ENCODE measurements at regions not wholly inside any gene's neighbourhood (a gene's known extent, or its start where the extent isn't known, plus 50 kb on each side); places are given as distances from the start of the nearest gene placed in this dataset.

DNA sequence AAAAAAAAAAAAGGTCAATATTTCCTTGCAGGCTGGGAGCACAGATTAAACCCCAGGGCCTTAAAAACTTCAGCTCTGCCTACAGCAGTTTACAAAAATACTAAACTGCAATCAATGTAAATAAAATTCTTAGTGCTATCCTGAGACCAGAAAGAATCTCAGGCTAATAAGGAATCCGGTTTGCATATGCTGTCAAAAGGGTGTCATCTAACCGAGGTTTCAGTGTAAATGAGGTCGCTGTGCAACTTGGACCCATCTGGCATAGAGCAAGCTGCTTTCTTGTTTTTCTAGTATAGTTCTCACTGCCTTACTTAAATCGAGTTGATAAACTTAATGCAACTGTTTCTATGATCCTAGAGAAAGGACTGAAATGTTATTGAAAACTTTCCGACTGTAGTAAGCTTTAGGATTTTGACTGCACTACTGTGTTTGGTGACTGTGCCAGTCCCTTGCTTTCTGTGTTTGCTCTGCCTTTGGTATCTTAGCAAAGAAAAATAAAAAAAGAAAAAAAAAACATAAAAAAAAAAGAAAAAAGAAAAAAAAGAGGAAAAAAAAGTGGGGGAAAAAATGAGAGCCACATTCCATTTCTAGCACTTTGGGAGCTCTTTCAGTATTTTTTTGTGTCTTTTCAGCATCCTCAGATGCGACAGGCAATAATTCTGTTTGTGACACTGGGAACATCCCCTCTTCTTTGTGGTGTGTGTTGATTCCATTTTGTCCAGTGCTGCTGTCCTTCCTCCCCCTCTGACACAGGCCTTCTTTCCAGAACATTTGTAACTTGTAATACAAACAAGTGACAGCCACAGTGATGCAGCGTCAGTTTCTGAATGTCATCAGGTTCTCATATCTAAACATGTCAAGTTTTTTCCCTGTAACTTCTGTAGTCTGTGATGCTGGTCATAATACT is 340.5 kb downstream of the ZNF536 start:
- intact Hi-C loops (cut with micrococcal nuclease): no loop called here
- DNase-seq: no peak
- no peak for ATAC-seq

DNA sequence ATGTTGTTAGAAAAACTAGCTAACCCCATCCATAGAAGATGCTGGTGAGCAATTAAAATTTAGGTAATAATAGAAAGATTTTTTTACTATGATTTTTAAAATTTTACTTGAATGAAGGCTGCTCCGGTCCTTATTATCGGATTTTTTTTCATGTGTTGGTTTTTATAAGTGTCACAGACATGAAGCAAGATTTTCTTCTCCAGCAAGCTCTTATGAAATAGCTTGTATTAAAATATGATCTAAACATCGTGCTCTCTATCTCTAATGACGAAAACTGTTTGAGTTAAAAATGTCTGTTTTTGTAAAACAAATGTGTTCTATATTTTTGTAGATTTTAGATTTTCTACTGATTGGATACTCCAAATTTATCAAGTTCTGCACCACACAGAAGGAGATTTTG is 339.6 kb downstream of the ZNF536 start:
- DNase-seq (no peak), ATAC-seq (no peak)
- intact Hi-C loops (cut with micrococcal nuclease): no loop called here

DNA sequence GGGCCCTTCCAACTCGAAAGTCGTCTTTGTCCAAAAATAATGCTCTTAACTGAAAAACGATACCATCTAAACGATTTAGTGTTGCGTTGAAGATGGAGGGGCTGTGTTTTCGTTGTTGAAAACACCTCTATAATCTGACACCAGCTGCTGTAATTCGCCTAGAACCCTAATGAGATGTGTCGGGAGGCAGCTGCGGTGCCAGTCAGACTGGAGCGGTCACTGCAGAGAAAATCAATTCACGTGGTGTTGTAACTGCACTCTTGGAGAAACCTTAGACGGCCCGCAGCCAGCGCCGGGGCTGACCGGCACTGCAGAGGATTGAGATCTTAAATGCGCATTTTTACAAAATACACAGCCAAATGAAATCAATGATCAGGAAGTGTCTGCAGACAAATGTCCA is 339.1 kb downstream of the ZNF536 start:
- intact Hi-C loops (cut with micrococcal nuclease): no loop called here
- DNase-seq (no peak), ATAC-seq (no peak)

DNA sequence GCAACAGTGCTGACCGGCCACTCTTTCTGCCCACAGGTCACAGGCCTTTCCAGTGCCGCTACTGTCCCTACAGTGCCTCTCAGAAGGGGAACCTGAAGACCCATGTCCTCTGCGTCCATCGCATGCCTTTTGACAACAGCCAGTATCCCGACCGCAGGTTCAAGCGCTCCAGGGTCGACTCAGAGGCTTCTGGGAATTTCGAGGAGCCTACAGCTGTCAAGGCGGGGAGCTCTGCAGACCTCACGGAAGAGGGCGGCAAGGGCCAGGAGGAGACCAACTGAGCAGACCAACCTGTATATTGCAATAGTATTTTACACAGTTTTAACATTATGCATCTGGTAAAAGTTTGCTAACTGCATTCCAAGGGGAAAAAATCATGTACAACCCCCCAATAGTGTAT is 338.5 kb downstream of the ZNF536 start:
- DNase-seq (no peak), ATAC-seq (no peak)
- intact Hi-C loops (cut with micrococcal nuclease): no loop called here

DNA sequence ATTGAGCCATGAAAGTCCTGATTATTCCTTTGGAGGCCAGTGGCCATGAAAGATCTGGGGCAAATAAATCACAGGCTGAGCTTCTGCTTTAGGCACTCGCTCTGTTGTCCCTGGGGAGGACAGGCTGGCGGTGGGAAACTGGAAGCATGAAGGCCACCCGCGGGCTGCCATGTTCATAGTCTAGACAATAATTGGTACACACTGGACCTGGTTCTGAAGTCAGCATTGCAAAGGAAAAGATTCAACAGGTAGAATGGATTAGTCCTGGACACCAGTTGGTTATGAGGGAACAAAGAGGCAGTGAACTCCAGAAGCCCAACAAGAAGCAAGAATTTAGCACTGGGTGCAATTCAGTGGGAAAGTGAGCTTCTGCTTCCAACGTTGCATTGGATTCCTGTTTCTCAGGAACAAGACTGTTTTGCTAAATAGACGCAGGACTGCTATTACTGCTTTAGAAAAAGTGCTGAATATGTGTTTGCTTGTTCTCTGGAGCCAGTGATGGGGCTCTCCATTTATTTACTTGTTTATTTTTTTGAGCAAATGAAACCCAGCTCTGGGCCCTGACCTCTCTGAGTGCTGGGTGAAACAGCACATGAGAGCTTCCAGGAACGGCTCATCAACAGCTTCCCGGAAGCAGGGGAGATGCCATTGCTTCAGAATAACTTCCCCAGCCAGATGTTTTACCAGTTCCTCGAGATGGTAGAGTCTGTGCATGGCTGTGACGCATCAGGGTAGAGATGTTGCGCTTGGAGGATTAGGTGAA is 336.4 kb downstream of the ZNF536 start:
- ATAC-seq: no peak
- intact Hi-C loops (cut with micrococcal nuclease): no loop called here
- DNase-seq: no peak

DNA sequence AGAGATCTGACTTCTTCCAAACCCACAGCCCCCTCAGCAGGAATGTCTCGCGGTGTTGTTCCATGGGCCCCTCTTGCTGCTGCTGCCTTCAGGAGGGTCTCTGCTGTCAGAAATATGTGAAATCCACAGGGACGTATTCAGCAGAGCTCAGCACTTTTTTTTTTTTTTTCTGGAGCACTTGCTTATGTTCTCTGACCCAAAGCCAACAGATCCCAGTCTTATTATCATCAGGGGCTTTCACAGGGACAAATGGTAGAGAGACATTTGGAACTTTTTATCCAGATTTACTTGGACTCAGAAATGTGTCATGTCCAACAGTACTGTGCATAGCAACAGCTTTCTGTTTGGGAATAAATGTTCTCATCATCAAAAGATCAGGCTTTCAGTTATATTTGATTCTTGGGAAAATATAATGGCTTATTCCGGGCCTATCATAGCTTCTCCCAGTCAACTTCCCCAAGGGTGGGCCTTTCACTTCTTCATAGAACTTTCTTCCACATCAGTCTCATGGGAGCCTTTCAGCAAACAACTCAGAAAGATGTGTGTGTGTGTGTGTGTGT is 332.7 kb downstream of the ZNF536 start:
- intact Hi-C loops (cut with micrococcal nuclease): no loop called here
- ATAC-seq (no peak), DNase-seq (no peak)

DNA sequence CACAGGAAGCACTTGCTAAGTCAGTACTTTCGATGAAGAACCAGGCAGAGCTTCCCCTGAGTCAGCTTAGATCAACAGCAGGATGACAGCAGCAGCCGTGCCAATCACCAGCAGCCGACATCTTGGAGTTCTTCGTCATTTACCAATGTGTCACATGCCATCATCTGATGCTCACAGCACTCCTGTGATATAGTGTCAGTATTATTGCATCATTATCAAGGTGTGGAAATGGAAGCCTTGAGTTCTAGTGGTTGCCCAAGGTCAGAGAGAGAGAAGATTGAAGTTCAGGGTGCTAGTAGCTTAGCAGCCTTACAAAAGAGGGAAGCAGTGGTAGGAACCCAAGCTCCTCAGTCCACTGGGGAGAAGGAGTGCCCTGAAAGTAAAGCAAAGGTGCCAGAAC is 331.5 kb downstream of the ZNF536 start:
- ATAC-seq: no peak
- intact Hi-C loops (cut with micrococcal nuclease): no loop called here
- DNase-seq: no peak

DNA sequence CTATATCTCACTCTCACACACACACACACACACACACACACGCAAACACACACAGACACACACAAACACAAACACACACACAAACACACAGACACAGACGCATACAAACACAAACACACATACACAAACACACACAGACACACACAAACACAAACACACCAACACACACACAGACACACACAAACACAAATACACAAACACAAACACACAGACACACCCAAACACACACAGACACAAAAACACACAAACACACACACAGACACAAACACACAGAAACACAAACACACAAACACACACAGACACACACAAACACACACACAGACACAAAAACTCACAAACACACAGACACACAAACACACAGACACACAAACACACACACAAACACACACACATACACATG is 329.0 kb downstream of the ZNF536 start:
- intact Hi-C loops (cut with micrococcal nuclease): no loop called here
- ATAC-seq: no peak

DNA sequence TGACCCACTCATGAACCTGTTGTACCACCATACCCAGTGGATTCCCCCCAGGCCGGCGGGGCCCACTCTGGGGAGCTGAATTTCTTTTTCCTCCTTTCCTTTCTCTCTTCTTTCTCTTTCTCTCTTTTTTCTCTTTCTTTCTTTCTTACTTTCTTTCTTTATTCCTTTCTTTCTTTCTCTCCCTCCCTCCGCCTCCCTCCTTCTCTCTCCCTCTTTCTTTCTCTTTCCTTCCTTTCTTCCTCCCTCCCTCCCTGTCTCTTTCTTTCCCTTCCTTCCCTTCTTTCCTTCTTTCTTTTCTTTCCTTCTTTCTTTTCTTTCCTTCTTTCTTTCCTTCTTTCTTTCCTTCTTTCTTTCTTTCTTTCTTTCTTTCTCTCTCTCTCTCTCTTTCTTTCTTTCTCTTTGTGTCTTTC is 327.7 kb downstream of the ZNF536 start:
- no peak for ATAC-seq
- DNase-seq: no peak
- intact Hi-C loops (cut with micrococcal nuclease): no loop called here

More for the DNA sequence above, 329.0 kb downstream of the ZNF536 start:
- DNase-seq: no peak

DNA sequence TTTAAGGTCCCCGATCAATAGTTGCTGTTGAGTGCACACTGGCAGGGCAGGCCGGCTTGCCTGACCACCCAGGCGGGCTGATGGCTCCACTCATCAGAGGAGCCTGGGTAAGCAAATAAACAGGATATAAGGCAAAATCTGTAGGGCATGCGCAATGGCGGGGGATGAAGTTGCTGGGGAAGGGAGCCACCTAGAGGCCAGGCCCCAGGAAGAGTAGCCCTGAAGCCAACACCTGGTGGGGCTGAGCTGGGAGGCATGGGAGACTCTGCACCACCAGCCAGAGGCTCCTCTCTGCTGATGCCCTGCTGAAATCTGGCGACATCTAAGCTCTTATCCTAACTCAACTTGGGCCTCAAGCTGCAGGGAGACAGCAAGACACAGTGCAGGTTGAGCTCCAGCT is 324.3 kb downstream of the ZNF536 start:
- intact Hi-C loops (cut with micrococcal nuclease): no loop called here
- peak; percentile 39 for DNase-seq
- peak; percentile 51 for ATAC-seq

DNA sequence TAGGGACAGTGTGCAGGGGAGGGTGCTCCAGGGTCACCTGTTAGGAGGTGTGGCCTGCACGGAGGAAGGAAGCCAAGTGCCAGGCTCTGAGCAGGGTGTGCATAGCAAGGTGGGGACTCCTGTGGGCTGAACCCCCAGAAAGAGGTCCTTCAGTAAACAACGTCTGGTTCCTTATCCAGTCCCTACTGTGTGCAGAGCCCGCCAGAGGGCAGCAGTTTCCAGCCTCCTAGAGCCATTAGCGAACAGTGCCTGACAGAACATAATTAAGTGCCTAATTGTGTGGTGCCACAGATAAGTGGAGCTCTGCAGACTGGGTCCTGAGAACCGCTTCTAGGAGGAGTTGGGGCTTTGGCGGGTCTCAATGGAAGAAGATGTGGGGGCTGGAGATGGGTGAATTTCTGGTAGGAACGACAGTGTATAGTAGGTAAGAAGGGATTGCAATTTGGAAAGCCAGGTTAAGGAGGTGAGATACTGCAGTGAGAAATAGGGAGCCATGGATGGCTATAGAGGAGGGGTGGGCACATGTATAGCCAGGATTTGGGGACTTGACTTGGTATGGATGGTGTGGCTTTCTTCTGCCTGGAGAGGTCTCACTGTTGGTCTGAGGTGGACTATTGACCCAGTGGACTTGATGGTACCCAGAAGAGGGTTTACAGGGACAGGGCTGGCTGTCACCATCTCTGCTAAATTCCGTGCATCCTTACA is 323.1 kb downstream of the ZNF536 start:
- intact Hi-C loops (cut with micrococcal nuclease): no loop called here
- DNase-seq: peak; percentile 46
- peak; percentile 20 for ATAC-seq

DNA sequence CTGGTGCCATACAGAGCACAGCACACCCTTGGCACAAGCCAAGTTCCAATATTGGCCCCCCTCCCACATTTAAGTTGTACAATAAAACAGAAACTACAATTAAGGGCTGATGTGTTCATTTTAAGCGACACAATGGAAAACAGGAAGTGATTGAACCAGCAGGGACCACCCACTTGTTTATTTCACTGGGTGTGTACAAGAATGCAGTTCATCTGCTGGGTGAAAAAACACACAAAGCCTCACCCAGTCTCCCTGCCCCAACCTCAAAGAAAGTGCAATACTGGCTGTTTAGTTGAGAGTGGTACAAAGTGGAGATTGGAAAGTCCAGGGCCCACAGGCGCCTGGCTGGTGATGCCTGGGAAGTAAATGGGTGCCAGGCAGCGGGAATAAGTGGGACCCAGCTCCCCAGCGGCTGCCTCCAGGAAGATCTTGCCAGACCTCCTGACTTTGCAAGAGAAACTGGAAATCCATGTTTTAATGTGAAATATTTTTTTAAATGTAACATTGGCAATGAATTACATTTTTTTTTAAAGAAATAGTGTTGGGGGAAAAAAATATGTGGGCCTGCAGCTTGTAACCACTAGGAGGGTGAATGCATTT is 322.1 kb downstream of the ZNF536 start:
- DNase-seq (no peak), ATAC-seq (no peak)
- intact Hi-C loops (cut with micrococcal nuclease): no loop called here

DNA sequence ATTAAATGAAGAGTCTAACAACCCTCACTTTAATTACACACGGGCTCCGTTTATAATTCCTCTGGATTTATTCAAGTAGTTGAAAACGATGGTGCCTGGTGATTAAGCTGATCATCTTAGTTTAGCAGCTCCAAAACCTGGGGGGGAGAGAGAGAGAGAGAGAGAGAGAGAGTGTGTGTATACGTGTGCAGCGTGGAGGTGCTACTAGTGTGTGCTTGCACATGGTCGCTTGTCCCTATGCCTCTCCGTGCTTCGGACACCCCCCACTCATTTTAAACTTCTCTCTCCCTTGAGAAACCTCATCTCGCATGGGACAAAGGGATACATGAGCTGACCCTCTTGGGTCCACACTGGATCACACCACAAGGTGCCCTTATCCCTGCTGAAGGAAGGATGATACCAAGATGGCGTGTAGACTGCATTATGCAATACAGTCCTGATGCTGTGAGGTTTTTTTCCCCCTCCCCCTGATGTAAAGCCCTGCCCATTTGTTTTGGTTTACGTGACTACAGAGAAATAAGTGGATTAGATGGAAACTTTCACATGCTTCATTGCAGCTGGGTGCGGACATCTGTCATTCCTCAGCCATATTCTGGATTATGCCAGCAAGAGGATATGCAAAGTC is 320.8 kb downstream of the ZNF536 start:
- ATAC-seq (peak; percentile 26), DNase-seq (no peak)
- intact Hi-C loops (cut with micrococcal nuclease): no loop called here

DNA sequence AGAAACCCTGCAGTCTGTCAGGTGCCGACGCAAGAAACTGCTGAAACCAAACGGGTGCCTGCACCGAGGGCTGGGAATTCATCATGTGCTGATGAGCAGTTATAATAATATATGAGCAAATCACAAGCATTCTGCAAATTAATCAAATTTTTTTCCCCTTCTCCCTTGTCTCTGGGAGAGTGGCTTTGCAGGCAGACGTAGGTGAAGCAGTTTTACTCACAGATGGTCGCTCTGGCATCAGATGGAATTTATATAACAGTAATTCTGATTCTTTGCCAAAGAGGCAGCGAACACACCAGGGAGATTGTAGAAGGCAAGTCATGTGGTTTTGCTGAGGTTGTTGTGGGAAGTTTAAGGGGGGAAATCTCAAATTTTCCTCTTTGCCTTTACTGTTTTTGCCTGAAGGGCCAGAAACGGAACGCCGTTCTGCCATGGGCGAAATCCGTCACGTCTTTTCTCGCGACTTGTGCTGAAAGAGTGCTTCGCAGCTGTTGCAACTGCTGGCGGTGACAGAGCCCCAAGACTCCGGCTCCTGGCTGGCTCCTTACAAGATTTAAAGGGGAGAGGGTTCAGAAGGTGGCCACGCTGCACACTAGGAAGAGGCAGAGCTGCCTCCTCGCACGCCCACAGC is 320.1 kb downstream of the ZNF536 start:
- peak; percentile 37 for DNase-seq
- intact Hi-C loops (cut with micrococcal nuclease): no loop called here
- ATAC-seq: peak; percentile 52

DNA sequence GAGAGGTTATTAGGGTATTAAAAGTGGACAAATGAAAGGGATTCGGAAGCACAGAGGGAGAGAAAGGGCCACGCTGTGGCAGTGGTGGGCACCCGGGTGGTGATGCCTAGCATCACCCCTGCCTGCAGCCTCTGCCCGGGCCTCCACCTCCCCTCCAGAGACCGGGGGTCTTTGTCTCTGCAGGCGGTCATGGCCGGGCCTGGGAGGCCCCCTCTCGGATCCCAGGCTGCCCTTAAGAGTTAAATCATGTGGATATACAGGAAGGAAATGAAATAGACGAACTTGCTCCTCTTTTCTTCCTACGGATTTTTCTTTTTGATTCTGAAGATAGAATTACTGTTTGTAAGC is 319.6 kb downstream of the ZNF536 start:
- intact Hi-C loops (cut with micrococcal nuclease): no loop called here
- DNase-seq (no peak), ATAC-seq (no peak)

DNA sequence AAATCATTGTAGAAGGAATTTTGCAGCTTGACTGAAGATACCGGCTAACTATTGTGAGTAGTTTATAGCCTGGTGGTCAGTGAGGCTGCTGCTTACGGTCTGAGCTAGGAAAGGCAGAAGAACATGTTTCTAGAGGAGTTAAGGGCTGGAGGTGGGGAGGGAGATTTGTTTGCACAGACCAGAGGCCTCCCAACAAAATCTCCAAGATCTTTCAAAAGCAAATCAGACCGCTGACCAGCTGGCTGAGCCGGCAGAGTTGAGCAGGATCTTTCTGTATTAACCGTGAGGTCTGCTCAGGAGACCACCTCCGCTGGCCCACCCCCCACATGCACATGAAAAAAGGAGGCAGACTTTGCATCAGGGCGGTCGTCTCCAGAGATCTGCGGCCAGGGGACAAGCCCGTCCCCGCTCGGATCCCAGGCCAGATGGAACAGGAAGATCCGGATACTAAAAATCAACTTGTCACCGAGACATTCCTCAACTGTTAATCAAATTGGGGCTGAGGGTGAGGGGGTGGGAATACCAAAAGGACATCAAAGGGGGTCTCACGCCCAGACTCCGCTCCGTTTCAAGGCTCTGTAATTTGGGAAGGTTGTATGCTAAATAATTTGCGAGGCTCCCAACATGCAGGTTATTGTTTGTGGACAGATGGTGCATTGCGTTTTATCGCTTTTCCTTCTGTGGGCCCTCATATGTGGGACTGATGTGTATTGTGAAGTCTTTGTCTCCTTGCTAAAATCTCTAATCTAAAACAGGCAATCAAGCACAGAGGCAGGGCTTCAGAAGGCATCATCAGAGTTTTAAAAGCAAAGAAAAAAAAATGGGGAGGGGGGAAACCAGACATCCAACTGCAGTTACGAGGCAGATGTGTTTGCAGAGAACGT is 319.0 kb downstream of the ZNF536 start:
- ATAC-seq (no peak), DNase-seq (no peak)
- intact Hi-C loops (cut with micrococcal nuclease): no loop called here

DNA sequence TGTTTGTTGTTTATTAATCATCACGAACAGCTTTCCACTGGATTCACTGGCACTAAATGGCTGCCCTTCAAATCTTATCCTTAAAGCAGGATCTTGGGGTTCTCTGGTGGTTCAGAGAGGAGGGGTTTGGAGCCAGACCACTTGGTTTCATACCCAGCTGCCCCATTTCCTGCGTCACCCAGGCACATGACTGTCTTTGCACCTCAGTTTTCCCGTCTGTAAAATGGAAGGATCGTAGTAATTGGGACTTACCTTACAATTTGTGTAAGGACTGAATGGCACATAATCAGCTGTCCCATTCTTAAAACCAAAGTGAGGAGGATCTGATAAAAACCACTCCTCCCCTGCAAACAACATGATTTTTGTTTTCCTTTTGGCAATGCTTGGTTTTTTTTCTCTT is 318.3 kb downstream of the ZNF536 start:
- intact Hi-C loops (cut with micrococcal nuclease): no loop called here
- ATAC-seq: no peak
- DNase-seq: no peak

DNA sequence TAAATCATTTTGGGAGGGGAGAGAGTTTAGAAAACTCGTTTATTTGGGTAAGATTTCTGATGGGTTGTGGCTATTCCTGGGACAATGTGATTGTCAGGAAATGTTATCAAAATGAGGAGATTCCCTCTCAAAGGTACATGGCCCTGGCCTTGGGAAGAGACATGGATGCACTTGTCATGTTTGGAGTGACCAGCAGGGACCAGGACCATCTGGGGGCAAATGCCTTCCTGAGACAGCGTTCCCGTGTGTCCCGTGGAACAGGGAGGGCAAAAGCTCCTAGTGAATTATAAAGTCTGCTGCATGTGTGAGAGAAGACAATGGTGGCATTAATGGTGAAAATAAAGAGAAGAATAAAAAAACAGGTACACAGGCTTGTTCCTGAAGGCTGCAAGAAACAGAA is 317.3 kb downstream of the ZNF536 start:
- ATAC-seq (no peak), DNase-seq (no peak)
- intact Hi-C loops (cut with micrococcal nuclease): no loop called here

All from left ventricle myocardium superior (tissue), 1 donor.